B cell (primary cell): ENCODE measurements at regions not wholly inside any gene's neighbourhood (a gene's known extent, or its start where the extent isn't known, plus 50 kb on each side); places are given as distances from the start of the nearest gene placed in this dataset.

Experiments used
- ATAC-seq: fragments of 200-7000 bp; cut with Tn5 transposase; one replicate; pipeline ENCODE4 v1.10.0; 2021; ENCODE audit warnings: low read depth, mild to moderate bottlenecking, moderate number of reproducible peaks, moderate library complexity
- CTCF ChIA-PET: fragments of 350-600 bp; sonication (Branson Sonifier 250); formaldehyde crosslinking; loops from one replicate; lab custom pipeline; 2021; ENCODE audit warnings: antibody characterized with exemption, inconsistent platforms; lab: Charles Lee
- POLR2A ChIA-PET: fragments of 350-600 bp; sonication (Branson Sonifier 250); formaldehyde crosslinking; loops from one replicate; lab custom pipeline; 2021; ENCODE audit warnings: antibody characterized with exemption; lab: Charles Lee
- DNase-seq: peaks from one replicate; pipeline ENCODE4 v3.0.0; 2013
- H2AFZ ChIP-seq: 2 replicates; pipeline ENCODE4 v1.6.1; 2012; ENCODE audit warnings: mild to moderate bottlenecking, low read depth, low read length; ENCODE audit not compliant: insufficient read depth, poor library complexity, severe bottlenecking
- H3K27ac ChIP-seq, 2 donors: 1 replicate in 1 of 2; 2 replicates in 1 of 2; pipeline ENCODE4 v1.5.1; 2012 to 2013; ENCODE audit warnings: low read length in 2 of 2, mild to moderate bottlenecking in 2 of 2, moderate library complexity in 1 of 2
- H3K27me3 ChIP-seq, 4 experiments: fragments of 200-600 bp in 1 of 4; sonication (generic) in 1 of 4; replicated peaks in 1 of 4; 1 replicate in 2 of 4; 2 replicates in 2 of 4; pipeline versions ENCODE4 v1.6.1 to v1.7.0; 2013 to 2016; ENCODE audit warnings: low read length in 3 of 4, mild to moderate bottlenecking in 2 of 4, mixed read lengths in 1 of 4, moderate library complexity in 1 of 4; ENCODE audit not compliant: insufficient read depth in 4 of 4, control insufficient read depth in 3 of 4; ENCODE audit errors: control extremely low read depth in 1 of 4
- H3K36me3 ChIP-seq, 2 experiments: replicated peaks in 1 of 2; 1 replicate in 1 of 2; 2 replicates in 1 of 2; pipeline versions ENCODE4 v1.6.1 to v1.7.1; 2013; ENCODE audit warnings: low read length in 1 of 2; ENCODE audit not compliant: insufficient read depth in 2 of 2, control insufficient read depth in 1 of 2; ENCODE audit errors: control extremely low read depth in 1 of 2, extremely low read depth in 1 of 2
- H3K4me1 ChIP-seq, 2 donors: fragments of 200-600 bp in 1 of 2; sonication (generic) in 1 of 2; 1 replicate in 1 of 2; 2 replicates in 1 of 2; pipeline versions ENCODE4 v1.5.1 to v1.6.1; 2013 to 2017; ENCODE audit warnings: low read length in 2 of 2; ENCODE audit not compliant: control insufficient read depth in 2 of 2, insufficient read depth in 2 of 2
- H3K4me2 ChIP-seq: replicated peaks from 2 replicates; pipeline ENCODE3; 2012; ENCODE audit warnings: mild to moderate bottlenecking, low read depth, low read length; ENCODE audit not compliant: poor library complexity, severe bottlenecking
- H3K4me3 ChIP-seq, 5 experiments: fragments of 200-600 bp in 1 of 5; sonication (generic) in 1 of 5; 1 replicate in 3 of 5; 2 replicates in 2 of 5; pipeline versions ENCODE4 v1.5.1 to v1.7.0; 2011 to 2016; ENCODE audit warnings: low read length in 4 of 5, mild to moderate bottlenecking in 4 of 5, low read depth in 2 of 5, control low read depth in 1 of 5, moderate library complexity in 1 of 5; ENCODE audit not compliant: insufficient read depth in 1 of 5; ENCODE audit errors: control extremely low read depth in 1 of 5, extremely low read depth in 1 of 5
- H3K79me2 ChIP-seq: fragments of 200-600 bp; sonication (generic); one replicate; pipeline ENCODE4 v1.6.0; 2016; ENCODE audit warnings: low read length; ENCODE audit not compliant: control insufficient read depth, insufficient read depth
- H3K9ac ChIP-seq: fragments of 200-600 bp; sonication (generic); 2 replicates; pipeline ENCODE4 v1.6.1; 2017; ENCODE audit warnings: mild to moderate bottlenecking, low read length, moderate library complexity
- H3K9me3 ChIP-seq, 3 donors: one replicate each; pipeline versions ENCODE4 v1.6.1 to v1.7.1; 2013; ENCODE audit warnings: low read length in 2 of 3; ENCODE audit not compliant: control insufficient read depth in 2 of 3, insufficient read depth in 1 of 3; ENCODE audit errors: control extremely low read depth in 1 of 3
- H4K20me1 ChIP-seq: 2 replicates; pipeline ENCODE4 v1.6.0; 2012; ENCODE audit warnings: mild to moderate bottlenecking, low read length; ENCODE audit not compliant: insufficient read depth, control insufficient read depth, poor library complexity, severe bottlenecking
- H3K27ac Mint-ChIP-seq: one replicate; pipeline ENCODE4 v1.8.0; 2021; ENCODE audit warnings: mixed read lengths
- H3K27me3 Mint-ChIP-seq: one replicate; pipeline ENCODE4 v1.8.0; 2021; ENCODE audit warnings: mixed read lengths
- H3K4me1 Mint-ChIP-seq: one replicate; pipeline ENCODE4 v1.8.0; 2021; ENCODE audit warnings: mixed read lengths
- H3K4me3 Mint-ChIP-seq: one replicate; pipeline ENCODE4 v1.8.0; 2021; ENCODE audit warnings: mixed read lengths
- H3K9me3 Mint-ChIP-seq: one replicate; pipeline ENCODE4 v1.8.0; 2022; ENCODE audit warnings: mixed read lengths; ENCODE audit not compliant: insufficient read depth
- CTCF ChIP-seq: fragments of 200-600 bp; IDR thresholded peaks from one replicate; pipeline ENCODE4 v1.8.0; 2022; ENCODE audit warnings: antibody characterized with exemption, mild to moderate bottlenecking
- EZH2 ChIP-seq: IDR thresholded peaks from 2 replicates; pipeline ENCODE4 v1.6.1; 2012; ENCODE audit warnings: borderline replicate concordance, low read depth, mild to moderate bottlenecking, moderate library complexity, low read length; ENCODE audit not compliant: insufficient read depth, poor library complexity, severe bottlenecking
- WGBS: methylation state at CpG from one replicate; pipeline ENCODE4 v1.1.5; 2013; ENCODE audit warnings: missing lambda C conversion rate; ENCODE audit not compliant: insufficient coverage; 5-methylcytosine and 5-hydroxymethylcytosine counted together
- intact Hi-C: fragments of 100-400 bp; cut with micrococcal nuclease; formaldehyde crosslinking; loops from one replicate; pipeline ENCODE4 v1.10.0; 2022

GRCh38 chr20:16821211-16822089 lies 73.3 kb downstream of the OTOR start:
- CTCF ChIA-PET, result interaction anchor here (0.8 to 4.0 kb wide), 11 partner anchors 8 to 23 kb away, joined by 3 to 38 read pairs (median 6); no protein-coding TSS in a partner anchor
- POLR2A ChIA-PET, result no interaction called here
- peaks cover 0 to 11% (median 3%) of the 10 kb centered on the region in 4 experiments for H3K27me3 ChIP-seq
- H3K36me3 ChIP-seq, result no peaks in the 10 kb centered on the region
- peak; percentile 39 for DNase-seq
- no peak overlapping the region for H3K27ac Mint-ChIP-seq
- ATAC-seq, result peak; percentile 36
- no peak overlapping the region for H3K9ac ChIP-seq
- no peaks in the 10 kb centered on the region for H3K79me2 ChIP-seq
- peaks cover 26% of the 10 kb centered on the region for H3K27me3 Mint-ChIP-seq
- H2AFZ ChIP-seq, result no peak overlapping the region
- H3K4me1 ChIP-seq, result no peaks in the 10 kb centered on the region
- intact Hi-C loops, result no loop called here
- 70% methylated on average over 5 of the region's 10 CpGs for WGBS
- H3K27ac ChIP-seq, result no peak overlapping the region
- H3K9me3 Mint-ChIP-seq, result peaks cover 3% of the 10 kb centered on the region
- peaks cover 0 to 3% (median 0%) of the 10 kb centered on the region in 3 donors for H3K9me3 ChIP-seq
- no peak overlapping the region for H3K4me3 Mint-ChIP-seq
- no peak for TF ChIP-seq EZH2
- peak; percentile 88 for TF ChIP-seq CTCF
- H3K4me2 ChIP-seq, result no peak overlapping the region
- H3K4me1 Mint-ChIP-seq, result no peaks in the 10 kb centered on the region
- H4K20me1 ChIP-seq, result no peaks in the 10 kb centered on the region
- no peak overlapping the region for H3K4me3 ChIP-seq

DNA sequence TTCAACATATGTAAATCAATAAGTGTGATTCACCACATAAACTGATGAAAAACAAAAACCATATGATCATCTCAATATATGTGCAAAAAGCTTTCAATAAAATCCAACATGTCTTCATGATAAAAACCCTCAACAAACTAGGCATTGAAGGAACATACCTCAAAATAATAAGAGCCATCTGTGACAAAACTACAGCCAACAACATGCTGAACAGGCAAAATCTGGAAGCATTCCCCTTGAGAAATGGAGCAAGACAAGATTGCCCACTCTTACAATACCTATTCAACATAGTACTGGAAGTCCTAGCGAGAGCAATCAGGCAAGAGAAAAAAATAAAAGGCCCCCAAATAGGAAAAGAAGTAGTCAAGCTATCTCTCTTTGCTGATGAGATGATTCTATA lies 76.5 kb downstream of the OTOR start:
- Histone ChIP-seq H3K27me3 (peaks cover 0 to 10% (median 3%) of the 10 kb centered on the region in 4 experiments), H3K4me3 (no peak overlapping the region), H3K9me3 (no peaks in the 10 kb centered on the region), H2AFZ (no peak overlapping the region), H3K9ac (no peak overlapping the region), H3K4me1 (no peaks in the 10 kb centered on the region), H3K79me2 (no peaks in the 10 kb centered on the region), H3K36me3 (no peaks in the 10 kb centered on the region), H3K4me2 (no peak overlapping the region), H4K20me1 (no peaks in the 10 kb centered on the region), H3K27ac (no peak overlapping the region)
- POLR2A ChIA-PET, result no interaction called here
- Mint-ChIP-seq H3K9me3 (peaks cover 3% of the 10 kb centered on the region), H3K27me3 (peaks cover 18% of the 10 kb centered on the region), H3K4me1 (no peaks in the 10 kb centered on the region), H3K27ac (no peak overlapping the region), H3K4me3 (no peak overlapping the region)
- no peak for DNase-seq
- CTCF ChIA-PET, result no interaction called here
- ATAC-seq, result no peak
- WGBS, result no CpG with 5 or more reads among the region's 1 CpG
- intact Hi-C loops, result no loop called here
- TF ChIP-seq CTCF, result no peak
- TF ChIP-seq EZH2, result no peak
